Stimulated activated CD4-positive, alpha-beta T cell treated with anti-CD3 and anti-CD28 coated beads, Interleukin-12 subunit alpha, Interleukin-12 subunit beta, amount 100 ng/mL, for 24 hours (primary cell): ENCODE measurements at regions not wholly inside any gene's neighbourhood (a gene's known extent, or its start where the extent isn't known, plus 50 kb on each side); places are given as distances from the start of the nearest gene placed in this dataset.
A peak's percentile ranks its signal among the peaks of the same experiment; 100 is the strongest.

Experiments
- DNase-seq, 2 experiments: peaks; one replicate each; pipeline ENCODE4 v3.0.0-alpha.2; 2020; ENCODE audit warnings: low read depth in 2 of 2

DNA sequence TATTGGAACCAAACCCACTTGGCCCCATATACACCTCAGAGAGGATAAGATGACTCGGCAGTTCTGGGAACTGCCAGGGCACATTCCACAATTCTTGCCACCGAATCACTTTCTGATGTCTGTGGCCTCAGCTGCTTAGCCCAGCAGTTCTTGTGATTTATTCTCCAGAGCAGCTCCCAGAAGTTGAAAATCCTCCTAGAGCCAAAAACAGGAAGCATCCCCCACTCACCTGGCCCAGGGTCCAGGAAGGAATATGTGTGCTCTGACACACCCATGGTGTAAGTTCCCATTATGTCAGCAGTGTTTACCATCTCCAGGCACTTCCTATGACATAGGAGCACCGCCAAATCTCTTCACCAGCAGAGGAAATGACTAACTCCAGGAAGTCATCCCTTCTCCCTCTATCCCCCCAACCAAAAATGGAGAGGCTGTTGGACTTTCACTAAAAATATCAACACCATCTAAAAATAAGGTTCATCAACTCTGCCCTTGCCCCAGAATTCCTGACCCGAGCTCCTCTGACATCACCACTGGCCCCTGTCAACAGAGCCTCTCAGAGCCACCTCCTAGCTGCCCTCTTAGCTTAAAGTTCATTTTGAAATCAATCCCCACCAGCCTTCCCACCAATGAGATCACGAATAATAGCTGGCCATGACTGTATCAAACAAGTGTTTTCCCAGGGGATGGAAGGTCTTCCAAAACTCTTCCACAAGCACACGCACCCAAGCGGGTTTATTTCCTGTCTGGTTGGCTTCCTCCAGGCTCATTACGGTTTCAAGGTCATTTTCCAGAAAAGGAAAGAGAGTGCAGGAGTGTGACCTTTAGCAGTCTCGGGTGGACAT is 223.1 kb upstream of the PARD3B start:
- DNase-seq: no peak

DNA sequence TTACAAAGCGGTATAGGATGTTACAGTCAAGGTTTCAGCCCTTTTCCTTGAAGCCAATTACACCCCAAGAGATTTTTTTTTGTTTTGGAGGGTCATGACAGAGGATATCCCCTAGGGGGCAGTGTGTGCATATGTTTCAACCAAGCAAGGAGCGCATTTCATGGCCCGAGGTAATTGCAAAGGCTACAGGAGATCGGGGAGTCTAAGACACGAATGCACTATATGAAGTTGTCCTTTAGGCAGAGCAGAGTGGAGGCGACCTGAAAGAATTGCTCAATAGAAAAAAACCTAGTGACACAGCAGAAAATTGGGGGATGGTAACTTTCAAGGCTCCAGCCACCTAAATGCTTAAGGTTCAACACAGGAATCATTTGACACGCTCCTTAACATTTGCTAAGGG is 219.8 kb upstream of the PARD3B start:
- DNase-seq: peak; percentile 6 to 40

DNA sequence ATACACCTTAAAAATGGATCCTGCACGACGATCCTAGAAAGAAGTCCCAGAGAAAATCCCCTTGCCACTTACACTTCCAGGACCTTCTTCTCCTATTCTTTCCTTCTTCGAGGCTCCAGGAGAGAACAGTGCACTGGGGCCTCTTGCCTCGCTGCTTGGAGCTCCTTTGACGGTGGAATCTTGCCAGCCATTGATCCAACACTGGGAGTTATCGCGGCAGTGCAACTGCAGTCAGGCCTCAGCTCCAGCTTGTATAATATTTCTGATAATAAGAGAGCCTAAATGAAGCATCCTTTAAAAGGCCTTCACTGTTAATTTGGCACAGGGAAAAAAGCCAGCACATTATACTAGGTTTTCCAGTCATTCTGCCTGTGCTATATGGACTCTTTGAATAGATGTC is 216.9 kb upstream of the PARD3B start:
- DNase-seq: no peak

DNA sequence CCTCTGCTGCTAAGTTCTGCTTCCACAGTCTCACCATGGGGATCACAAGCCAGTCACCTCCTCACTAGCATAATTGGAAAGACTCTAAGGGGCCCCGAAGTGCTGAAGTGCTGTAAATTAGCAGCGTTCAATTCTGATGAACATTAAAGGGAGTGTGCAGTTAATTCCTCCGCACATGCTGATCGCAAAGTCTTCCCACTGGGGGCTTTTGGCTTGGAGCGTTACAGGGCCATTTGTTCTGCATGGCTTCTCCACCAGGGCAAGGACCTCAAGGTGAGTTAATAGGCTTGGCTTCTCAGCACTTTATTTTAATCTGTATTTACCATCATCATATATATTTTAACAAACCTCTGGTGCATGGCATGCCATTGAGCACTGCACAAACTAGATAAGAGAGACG is 216.3 kb upstream of the PARD3B start:
- no peak for DNase-seq

DNA sequence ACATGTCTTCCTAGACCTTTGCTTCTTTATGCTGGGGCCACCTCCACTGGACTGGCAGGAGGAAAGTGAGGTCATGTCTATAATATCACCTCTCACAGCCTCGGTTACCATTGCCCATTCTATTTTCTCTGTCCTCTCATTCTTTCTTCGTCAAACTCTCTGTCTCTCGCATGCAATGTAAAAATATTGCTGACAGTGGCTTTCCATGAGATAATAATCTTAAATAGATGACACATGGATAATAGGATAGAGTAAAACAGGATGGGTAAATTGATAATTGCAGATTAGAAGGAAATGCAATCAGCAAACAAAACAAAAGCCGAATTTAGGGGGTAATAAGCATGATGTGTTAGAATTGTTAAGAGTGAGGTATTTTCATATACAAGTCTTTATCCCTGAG is 215.7 kb upstream of the PARD3B start:
- no peak for DNase-seq

DNA sequence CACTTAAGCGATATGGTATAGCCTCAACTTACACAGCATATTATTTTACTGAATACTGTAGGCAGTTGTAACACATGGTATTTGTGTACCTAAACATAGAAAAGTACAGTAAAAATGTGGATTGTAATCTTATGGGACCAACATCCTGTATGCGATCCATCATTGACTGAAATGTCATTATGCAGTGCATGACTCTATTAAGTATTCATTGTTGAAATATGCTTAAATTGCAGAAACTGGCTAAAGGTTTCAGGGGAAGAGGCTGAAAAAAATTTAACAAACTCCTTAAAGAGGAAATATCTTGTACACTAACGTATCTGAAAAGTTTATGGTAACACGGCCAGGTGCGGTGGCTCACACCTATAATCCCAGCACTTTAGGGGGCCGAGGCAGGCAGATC is 214.1 kb upstream of the PARD3B start:
- no peak for DNase-seq

DNA sequence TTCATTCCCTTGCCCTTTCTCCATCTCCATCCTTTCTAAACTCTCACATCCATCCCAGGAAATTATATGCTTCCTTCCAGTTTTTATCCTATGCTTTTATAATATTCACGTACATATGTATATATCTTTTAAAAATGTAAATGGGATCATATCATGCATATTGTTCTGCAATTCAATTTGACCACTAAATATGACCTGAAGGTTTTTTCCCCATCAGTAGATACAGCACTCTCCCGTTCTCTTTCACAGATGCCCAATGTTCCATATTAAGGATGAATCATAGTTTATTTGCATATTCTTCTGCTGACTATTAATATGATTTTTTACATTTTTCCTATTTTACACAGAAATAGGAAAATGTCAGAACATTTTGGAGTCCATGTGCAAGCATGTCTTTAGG is 213.3 kb upstream of the PARD3B start:
- no peak for DNase-seq

DNA sequence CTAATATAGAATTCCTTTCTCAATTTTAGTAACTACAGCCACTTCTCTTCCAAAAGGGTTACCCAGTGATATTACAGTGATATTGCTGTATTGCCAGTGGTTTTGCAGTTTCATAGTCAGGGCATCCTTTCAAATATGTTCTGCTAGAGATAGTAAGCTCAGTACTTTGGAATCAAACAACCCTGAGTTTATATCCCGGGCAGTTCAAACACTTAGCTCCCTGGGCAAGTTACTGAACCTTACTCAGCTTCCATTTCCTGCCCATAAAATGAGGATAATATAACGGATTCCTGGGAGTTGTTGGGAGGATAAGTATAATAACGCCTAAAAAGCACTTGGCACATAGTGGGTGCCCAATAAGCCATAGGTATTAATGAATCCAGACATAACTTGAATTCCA is 212.6 kb upstream of the PARD3B start:
- DNase-seq: no peak

DNA sequence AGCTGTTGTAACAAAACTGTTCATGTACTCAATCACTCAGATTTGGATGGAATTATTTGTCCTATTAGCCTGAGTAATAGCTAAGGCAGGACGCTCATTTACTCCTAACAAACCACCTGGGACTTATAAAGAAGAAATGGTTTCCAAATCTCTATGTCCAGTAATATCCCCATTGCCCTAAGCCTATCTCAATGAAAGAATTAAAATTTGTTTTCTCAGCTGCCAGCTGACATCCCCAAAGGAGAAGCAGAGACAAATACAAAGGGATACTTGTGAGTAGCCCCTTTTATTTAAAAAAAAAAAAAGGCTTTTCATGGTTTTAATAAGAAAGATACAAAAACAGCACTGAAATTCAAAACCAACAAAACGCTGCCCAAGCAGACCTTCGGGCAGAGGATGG is 211.4 kb upstream of the PARD3B start:
- DNase-seq: no peak

DNA sequence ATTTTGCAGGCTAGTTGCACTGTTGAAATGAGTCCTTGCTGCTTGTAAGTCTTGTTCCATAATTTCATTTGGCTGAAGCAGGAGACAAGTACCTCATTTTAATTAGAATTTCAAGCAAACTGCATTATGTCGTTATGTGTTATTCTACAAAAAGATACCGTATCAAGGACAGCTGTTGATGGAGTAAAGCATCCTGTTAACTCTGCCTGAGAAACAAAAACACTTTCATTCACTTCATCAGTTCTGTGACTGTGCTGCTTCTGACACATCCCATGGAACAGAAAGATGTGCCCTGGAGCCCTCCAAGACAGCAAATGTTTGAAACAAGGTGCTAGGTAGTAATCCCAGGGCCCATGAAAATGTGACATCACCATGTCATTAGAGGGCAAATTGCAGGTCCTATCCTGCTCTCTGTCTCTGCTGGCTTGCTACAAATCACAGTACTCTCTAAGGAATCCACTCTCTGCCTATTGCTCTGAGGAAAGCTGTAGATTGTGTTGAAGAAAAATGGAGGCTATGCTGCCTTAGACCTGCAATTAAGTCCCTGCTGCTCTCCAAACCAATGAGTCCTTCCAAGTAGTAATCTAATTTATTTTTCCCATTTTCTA is 209.7 kb upstream of the PARD3B start:
- DNase-seq: no peak

DNA sequence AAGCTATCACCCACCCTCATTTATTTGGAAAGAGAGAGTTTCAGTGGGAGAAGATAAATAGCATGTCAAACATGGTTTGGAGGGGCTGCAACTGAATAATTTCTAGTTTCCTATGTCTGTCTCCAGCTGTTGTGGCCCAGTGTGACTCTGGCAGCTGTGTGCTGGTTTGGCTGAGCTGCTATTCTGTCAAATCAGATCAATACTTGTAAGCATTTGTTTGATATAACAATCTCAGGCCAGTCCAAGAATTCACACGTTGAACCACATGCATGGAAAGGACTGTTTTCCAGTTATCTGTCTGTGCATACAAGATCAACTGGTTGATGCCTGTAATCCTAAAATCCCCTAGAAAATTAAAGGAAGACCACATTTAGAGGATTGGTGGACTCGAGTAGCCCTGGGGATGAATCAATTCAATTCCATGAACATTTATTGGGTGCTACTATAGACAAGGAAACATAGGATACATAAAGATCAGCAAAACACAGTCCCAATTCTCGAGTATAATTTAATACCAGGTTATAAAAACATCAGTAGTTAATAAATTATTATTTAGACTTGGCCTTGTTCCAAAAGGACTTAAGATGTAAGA is 209.0 kb upstream of the PARD3B start:
- DNase-seq: no peak

DNA sequence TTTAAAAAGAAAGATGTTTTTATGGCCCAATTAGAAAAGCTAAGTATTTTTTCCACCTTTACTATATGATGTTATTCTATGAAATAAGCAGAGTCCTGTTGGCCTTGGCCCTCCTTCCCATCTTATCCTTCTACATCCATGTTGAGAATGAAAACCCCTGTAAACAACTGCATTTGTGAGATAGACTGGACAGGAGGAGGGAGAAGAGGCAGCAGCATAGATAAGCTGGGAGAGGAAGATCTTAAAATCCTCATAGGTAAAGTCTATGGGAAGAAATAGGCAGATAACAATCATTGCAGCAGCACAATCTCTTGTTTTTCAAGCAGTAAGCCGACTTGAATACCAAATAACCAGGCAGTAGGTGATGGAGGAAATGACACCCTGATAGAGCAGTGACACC is 207.6 kb upstream of the PARD3B start:
- no peak for DNase-seq

DNA sequence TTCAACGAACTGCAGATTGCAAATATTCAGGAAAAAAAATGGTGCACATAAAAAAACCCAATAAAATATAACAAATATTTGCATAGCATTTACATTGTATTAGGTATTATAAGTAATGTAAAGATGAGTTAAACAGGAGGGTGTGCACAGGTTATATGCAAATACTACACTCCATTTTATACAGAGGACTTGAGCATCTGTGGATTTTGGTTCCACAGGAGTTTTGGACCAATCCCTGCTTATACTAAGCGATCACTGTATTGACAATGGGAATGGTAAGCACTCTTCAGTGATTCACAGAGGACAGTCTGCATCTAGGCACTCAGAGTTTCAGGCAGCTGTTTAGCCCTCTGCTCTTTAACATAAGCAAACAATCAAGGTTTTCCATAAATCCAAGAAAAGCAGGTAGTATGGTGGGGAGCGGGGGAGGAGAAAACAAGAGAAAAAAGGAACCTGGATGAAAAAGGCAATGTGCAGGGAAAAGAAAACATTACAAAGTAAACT is 206.0 kb upstream of the PARD3B start:
- no peak for DNase-seq

DNA sequence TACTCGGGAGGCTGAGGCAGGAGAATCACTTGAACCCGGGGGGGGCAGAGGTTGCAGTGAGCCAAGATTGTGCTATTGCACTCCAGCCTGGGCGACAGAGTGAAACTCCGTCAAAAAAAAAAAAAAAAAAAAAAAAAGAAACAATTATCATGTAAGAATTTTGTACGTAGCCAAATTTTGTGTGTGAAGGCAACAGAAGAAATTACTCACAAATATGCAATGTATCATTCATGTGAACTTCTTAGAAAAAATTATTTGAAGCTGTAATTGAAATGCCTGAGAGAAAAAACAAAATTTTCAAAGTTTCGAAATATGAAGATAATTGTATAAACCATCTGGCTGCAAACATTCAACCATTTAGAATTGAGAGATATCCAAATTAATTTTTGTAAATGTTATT is 204.8 kb upstream of the PARD3B start:
- DNase-seq: no peak

DNA sequence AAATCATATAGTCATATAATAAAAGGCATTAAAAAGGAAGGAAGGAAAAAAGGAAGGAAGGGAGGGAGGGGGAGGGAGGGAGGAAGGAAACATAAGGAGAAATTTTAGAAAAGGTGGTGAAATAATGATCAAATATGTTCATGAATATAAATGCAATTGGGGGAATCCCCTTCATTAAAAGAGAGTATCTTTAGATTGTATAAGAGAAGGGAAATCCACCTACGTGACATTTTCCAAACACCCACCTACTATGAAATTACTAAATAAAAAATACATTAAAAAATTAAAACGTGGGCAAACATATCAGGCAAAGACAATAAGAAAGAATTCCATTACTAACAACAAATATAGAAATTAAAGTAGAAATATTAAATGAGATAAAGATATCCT is 203.4 kb upstream of the PARD3B start:
- no peak for DNase-seq

DNA sequence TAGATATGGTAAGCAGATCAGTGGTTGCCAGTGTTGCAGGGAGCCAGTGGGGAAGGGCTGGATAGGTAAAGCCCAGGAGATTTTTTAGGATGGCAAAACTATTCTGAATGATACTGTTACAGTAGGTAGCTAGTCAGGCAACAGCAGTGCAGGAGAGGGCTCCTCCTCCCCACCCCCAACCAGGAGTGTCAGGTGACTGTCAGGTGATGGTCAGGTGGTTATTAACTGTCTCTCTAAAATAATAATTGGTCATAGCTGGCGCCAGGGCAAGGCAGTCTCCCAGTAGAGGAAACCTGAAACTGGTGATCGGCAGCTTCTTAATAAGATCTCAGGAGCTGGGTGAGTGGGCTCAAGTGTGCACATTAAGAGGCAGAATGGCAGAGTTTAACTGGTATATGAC is 201.6 kb upstream of the PARD3B start:
- DNase-seq: no peak

DNA sequence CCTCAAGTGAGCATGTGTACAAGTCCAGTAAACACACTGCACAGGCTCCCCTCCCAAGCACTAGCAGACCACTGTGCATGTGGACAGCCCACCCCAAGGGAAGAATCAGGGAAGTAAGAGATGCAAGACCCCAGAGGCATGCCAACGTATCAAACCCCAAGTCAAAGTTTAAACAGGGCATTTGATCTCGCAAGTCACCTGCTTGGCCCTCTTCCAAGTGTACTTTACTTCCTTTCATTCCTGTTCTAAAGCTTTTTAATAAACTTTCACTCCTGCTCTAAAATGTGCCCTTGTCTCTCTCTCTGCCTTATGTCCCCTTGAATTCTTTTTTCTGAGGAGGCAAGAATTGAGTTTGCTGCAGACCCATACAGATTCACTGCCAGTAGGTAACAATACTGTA is 201.2 kb upstream of the PARD3B start:
- no peak for DNase-seq

DNA sequence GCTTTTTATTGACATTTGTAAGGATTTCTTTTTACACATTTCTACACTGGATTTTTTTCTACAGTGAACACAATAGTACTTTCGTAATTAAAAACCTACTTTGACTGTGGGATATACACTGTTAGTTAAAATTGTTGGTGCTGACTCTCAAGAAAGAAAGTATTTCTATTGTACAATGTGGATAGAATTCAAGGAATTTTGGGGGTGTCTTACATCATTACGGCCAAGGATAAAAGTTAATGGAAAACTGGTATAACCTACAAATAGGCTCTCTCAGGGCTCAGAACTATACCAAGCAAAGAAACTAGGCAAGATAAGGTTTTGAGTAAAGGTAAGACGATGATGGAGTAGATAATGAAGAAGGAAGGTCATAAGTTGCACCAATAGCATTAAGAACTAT is 198.4 kb upstream of the PARD3B start:
- DNase-seq: no peak

DNA sequence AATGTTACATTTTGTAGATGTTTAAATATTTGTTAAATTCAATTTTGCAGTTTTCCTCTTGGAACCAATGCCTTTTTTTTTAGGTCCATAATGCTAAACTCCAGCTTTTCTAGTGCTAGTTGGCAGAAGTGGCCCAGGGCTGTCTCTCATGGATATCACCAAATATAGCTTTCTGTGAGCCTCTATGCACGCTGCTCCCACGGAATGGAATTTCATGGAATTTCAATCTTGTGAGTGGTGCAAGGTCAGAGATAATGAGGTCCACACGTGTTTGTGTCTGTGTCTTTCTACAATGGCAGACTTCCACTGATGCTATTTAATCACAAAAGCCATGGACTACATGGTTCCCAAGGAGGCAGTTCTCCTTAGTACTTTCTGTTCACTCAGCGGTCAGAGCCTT is 191.5 kb upstream of the PARD3B start:
- no peak for DNase-seq

DNA sequence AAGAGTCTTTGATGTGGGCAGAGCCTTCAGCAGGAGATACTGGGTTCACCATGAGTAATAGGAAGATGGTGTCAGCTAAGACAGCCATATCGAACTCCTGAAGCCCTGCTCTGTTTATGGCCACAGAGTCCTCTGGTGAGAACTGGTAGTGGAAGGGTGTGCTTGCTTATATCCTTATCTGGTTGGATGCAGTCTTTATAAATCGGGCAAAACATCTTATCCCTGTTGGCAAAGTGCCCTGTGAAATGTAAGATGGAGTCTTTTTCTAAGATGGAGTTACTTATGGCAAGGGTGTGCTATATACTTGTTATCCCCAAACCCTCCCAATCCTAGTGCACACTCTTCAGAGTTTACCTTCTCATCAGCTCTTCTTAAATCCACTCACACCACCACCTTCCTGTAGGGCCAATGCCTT is 190.8 kb upstream of the PARD3B start:
- no peak for DNase-seq

DNA sequence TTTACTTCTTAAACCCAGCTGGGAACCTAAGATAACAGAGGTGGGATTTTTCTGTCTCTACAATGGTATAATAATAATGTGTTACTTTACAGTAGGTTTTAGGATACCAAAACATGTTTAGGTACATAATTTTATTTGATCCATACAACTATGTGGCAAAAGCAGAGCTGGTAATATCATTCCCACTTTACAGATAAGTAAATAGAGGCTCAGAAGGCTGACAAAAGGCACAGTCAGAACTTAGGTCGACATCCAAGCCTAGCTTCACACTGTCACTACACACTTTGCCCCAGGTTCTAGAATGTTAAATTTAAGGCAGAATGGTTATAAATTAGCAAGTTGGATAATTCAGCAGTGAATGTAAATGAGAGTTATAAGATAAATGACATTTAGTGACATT is 189.6 kb upstream of the PARD3B start:
- DNase-seq: no peak

DNA sequence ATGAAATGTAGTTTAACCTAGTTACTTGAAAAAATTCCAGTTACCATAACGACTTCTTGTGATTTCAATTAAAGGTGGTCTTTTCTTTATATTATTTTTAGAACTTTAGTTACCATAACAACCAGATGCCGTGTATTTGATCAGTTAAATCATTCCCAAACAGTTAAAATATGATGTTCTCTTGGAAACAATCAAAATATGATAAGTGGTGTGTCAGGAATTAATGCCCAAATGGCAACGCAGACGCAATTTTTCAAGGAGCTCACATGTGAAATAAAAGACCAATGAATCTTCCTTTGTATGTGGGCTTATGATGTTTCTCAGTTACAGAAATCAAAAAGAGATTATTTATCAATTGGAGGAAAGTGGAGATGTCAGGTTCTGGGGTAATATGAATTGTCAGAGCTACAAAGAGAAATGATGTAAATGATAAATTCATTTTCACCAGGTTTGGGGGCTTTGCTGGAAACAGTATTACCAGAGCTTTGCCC is 189.1 kb upstream of the PARD3B start:
- no peak for DNase-seq

DNA sequence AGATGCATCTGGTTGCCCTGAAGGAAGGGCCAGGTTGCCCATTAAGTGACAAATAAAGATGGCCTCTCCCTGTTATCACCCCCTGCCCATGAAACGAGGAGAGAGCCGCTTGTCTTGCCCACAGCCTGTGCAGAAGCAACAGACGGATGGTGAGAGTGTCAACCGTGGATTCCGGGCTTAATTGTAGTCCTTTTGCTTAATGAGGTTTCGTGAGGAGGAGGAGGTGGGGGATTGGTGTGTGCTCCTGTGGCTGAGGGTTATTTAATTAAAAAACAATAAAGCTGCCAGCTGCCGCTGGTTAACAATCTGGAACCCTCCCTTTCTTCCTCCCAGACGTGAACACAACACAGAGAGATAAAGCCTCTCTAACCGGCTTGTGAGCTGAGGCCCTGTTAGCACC is 188.0 kb upstream of the PARD3B start:
- DNase-seq: no peak
